Heart left ventricle (tissue), 13 donors: ENCODE measurements at regions not wholly inside any gene's neighbourhood (a gene's known extent, or its start where the extent isn't known, plus 50 kb on each side); places are given as distances from the start of the nearest gene placed in this dataset.

Source experiments
- POLR2A ChIP-seq, 2 donors: fragments of 450-650 bp; IDR thresholded peaks; one replicate each; pipeline ENCODE4 v1.6.1; 2017; ENCODE audit warnings: antibody characterized with exemption in 2 of 2, mild to moderate bottlenecking in 2 of 2, moderate library complexity in 2 of 2
- TF ChIP-seq, protein P1 (sequence below), 12 donors: fragments of 200-600 bp; sonication (generic) in 4 of 12; IDR thresholded peaks; one replicate each; pipeline versions ENCODE4 v1.5.0 to v1.8.0; 2018 to 2022; ENCODE audit warnings: antibody characterized with exemption in 12 of 12, mild to moderate bottlenecking in 5 of 12
- donor health status: ischemic (EF 13 %, LVEDD 7.1; RV severe dilation, severe dysfunction).
- donor health status: DM: no; HTN: yes; CAD: no.
- donor health status: DM: no; HTN: no; CAD: no.
- donor health status: ischemic (EF 25% LVEDD 6.9; RV normal size, moderate dysfunction).
- donor health status: ischemic (EF 25% LVEDD 5.7; RV mildly dilated, moderate dysfunction).
- donor health status: ischemic (EF 35%, LVEDD 5.7; RV mildly dilated, moderate dysfunction).
- donor health status: nonischemic (EF 11% LVEDD 7.7; RV severe dilation, severe dysfunction).
- donor health status: DM: yes; HTN: yes; CAD: no.
- donor health status: PGD.
- donor health status: ischemic (EF 29% LVEDD 5.4; RV normal size, mild dysfunction).
- donor health status: nonischemic (EF 23%, LVEDD 6.1; RV moderate dilation, normal function).

DNA sequence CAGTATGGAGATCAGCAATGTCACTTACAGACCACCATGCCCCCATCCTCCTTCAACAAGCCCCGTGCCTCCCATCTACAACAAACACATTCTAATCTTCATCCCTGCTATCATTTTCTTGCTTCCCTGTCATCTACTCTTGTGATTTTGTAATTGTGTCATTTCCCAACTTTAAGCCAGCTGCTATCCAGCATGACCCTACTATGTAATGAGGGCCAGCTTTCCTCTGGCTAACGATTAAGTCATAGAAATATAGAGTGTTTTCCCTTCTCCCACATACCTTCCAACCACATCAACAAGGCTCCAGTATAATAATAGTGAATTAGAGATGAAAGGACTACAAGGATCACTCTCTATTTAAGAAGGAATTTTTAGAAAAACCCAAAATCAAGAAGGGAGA is 607.0 kb downstream of the TENT5A start:
- no peak for TF ChIP-seq POLR2A (IDR thresholded peaks at IDR 0.05)
- TF ChIP-seq, protein P1, sequence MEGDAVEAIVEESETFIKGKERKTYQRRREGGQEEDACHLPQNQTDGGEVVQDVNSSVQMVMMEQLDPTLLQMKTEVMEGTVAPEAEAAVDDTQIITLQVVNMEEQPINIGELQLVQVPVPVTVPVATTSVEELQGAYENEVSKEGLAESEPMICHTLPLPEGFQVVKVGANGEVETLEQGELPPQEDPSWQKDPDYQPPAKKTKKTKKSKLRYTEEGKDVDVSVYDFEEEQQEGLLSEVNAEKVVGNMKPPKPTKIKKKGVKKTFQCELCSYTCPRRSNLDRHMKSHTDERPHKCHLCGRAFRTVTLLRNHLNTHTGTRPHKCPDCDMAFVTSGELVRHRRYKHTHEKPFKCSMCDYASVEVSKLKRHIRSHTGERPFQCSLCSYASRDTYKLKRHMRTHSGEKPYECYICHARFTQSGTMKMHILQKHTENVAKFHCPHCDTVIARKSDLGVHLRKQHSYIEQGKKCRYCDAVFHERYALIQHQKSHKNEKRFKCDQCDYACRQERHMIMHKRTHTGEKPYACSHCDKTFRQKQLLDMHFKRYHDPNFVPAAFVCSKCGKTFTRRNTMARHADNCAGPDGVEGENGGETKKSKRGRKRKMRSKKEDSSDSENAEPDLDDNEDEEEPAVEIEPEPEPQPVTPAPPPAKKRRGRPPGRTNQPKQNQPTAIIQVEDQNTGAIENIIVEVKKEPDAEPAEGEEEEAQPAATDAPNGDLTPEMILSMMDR (IDR thresholded peaks at IDR 0.05): no peak
